ENCODE measurements at regions not wholly inside any gene's neighbourhood (a gene's known extent, or its start where the extent isn't known, plus 50 kb on each side); places are given as distances from the start of the nearest gene placed in this dataset.

GRCh38 chr18:29146068-29146467 lies 969.1 kb upstream of the CDH2 start:
- no peak overlapping the region for H3K4me3 ChIP-seq (ENCODE audit: low read depth, low read length)
- ChIA-PET CTCF (no interaction called here), POLR2A (no interaction called here)
- H3K9me3 ChIP-seq (ENCODE audit: control insufficient read depth, insufficient read depth, low read length) = no peaks in the 10 kb centered on the region
- no peak overlapping the region for H3K27ac ChIP-seq (ENCODE audit: low read depth, low read length)
- H3K27me3 ChIP-seq (ENCODE audit: control insufficient read depth, insufficient read depth, low read length) = no peaks in the 10 kb centered on the region
- TF ChIP-seq, protein P1, sequence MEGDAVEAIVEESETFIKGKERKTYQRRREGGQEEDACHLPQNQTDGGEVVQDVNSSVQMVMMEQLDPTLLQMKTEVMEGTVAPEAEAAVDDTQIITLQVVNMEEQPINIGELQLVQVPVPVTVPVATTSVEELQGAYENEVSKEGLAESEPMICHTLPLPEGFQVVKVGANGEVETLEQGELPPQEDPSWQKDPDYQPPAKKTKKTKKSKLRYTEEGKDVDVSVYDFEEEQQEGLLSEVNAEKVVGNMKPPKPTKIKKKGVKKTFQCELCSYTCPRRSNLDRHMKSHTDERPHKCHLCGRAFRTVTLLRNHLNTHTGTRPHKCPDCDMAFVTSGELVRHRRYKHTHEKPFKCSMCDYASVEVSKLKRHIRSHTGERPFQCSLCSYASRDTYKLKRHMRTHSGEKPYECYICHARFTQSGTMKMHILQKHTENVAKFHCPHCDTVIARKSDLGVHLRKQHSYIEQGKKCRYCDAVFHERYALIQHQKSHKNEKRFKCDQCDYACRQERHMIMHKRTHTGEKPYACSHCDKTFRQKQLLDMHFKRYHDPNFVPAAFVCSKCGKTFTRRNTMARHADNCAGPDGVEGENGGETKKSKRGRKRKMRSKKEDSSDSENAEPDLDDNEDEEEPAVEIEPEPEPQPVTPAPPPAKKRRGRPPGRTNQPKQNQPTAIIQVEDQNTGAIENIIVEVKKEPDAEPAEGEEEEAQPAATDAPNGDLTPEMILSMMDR (IDR thresholded peaks at IDR 0.05; ENCODE audit: low read depth, low read length) = no peak
- DNase-seq (ENCODE audit: low read depth, low spot score) = no peak

GRCh38 chr18:29140590-29140989 lies 963.7 kb upstream of the CDH2 start:
- no peak for DNase-seq (ENCODE audit: low read depth, low spot score)
- H3K27me3 ChIP-seq (ENCODE audit: control insufficient read depth, insufficient read depth, low read length) = no peaks in the 10 kb centered on the region
- no peak overlapping the region for H3K4me3 ChIP-seq (ENCODE audit: low read depth, low read length)
- ChIA-PET POLR2A (interaction anchor here (0.5 kb wide), 1 partner anchor 151 kb away, joined by 7 read pairs; no protein-coding TSS in a partner anchor), CTCF (no interaction called here)
- H3K27ac ChIP-seq (ENCODE audit: low read depth, low read length) = no peak overlapping the region
- H3K9me3 ChIP-seq (ENCODE audit: control insufficient read depth, insufficient read depth, low read length) = no peaks in the 10 kb centered on the region
- TF ChIP-seq, protein P1 (IDR thresholded peaks at IDR 0.05; ENCODE audit: low read depth, low read length) = no peak

DNA sequence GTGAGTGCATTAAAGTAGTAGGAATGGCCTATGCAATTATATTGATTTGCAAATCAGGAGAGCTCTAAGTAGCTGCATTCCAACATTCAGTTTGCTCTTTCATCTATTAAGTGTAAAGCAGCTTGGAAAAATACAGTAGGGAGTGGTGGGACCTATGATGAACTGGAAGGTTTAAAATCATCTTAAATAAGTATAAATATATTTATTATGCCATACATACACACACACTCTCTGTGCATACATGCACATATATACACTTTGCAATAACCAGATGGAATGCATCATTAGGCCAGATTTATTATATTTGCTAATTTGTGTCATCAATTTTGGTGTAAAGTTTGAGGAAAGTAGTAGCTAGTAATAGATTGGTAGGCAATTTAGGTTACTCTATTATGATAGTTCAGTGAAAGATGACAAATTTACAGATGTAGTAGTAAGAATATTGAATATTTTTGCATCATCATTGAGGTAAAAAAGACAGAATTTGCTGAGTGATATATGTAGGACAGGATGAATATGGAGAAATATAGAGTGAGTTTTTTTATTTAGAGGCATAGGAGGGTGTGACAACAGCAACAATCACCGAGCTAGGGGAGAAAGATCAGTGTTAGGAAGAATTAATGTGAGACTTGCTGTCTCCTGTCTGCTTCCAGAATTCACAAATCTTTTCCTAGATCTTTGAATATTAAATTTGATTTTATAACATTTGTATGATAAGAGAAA lies 961.0 kb upstream of the CDH2 start:
- CTCF ChIA-PET = no interaction called here
- no peak for DNase-seq (ENCODE audit: low read depth, low spot score)
- Histone ChIP-seq H3K27ac (ENCODE audit: low read depth, low read length) (no peak overlapping the region), H3K9me3 (ENCODE audit: control insufficient read depth, insufficient read depth, low read length) (no peaks in the 10 kb centered on the region), H3K27me3 (ENCODE audit: control insufficient read depth, insufficient read depth, low read length) (no peaks in the 10 kb centered on the region), H3K4me3 (ENCODE audit: low read depth, low read length) (no peak overlapping the region)
- TF ChIP-seq, protein P1 (IDR thresholded peaks at IDR 0.05; ENCODE audit: low read depth, low read length) = no peak
- POLR2A ChIA-PET = no interaction called here

GRCh38 chr18:29123706-29124530 lies 947.0 kb upstream of the CDH2 start:
- no peak for DNase-seq (ENCODE audit: low read depth, low spot score)
- Histone ChIP-seq H3K9me3 (ENCODE audit: control insufficient read depth, insufficient read depth, low read length) (no peaks in the 10 kb centered on the region), H3K4me3 (ENCODE audit: low read depth, low read length) (no peak overlapping the region), H3K27ac (ENCODE audit: low read depth, low read length) (no peak overlapping the region), H3K27me3 (ENCODE audit: control insufficient read depth, insufficient read depth, low read length) (no peaks in the 10 kb centered on the region)
- TF ChIP-seq, protein P1 (IDR thresholded peaks at IDR 0.05; ENCODE audit: low read depth, low read length) = no peak
- ChIA-PET CTCF (no interaction called here), POLR2A (no interaction called here)

DNA sequence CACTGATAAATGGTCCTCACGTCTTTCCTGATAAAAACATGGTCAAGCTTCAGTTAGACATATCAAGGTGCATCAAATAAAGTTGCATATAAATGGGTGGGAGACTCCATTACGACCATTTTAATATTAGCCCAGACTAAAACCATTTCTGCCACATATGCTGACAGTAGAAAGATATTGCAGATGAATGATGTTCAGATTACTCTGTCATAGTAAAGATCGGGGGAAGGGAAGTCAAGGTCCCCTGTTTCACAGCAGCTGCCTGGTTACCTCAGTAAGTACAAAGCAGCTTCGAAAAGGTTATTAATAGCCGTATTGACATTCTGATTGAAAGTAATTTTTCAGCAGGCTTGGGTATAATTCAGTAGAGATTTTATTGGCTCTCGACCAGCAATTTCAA lies 927.7 kb upstream of the CDH2 start:
- ChIA-PET CTCF (no interaction called here), POLR2A (no interaction called here)
- TF ChIP-seq, protein P1 (IDR thresholded peaks at IDR 0.05; ENCODE audit: low read depth, low read length) = no peak
- Histone ChIP-seq H3K27ac (ENCODE audit: low read depth, low read length) (no peak overlapping the region), H3K9me3 (ENCODE audit: control insufficient read depth, insufficient read depth, low read length) (no peaks in the 10 kb centered on the region), H3K4me3 (ENCODE audit: low read depth, low read length) (no peak overlapping the region), H3K27me3 (ENCODE audit: control insufficient read depth, insufficient read depth, low read length) (no peaks in the 10 kb centered on the region)
- no peak for DNase-seq (ENCODE audit: low read depth, low spot score)

All from AG04450 (cell line).